ENCODE measurements at regions not wholly inside any gene's neighbourhood (a gene's known extent, or its start where the extent isn't known, plus 50 kb on each side); places are given as distances from the start of the nearest gene placed in this dataset.

GRCh38 chr10:64626924-64627323 lies 1105.7 kb downstream of the REEP3 start:
- DNase-seq = no peak
- Histone ChIP-seq H3K27me3 (no peaks in the 10 kb centered on the region), H3K4me3 (no peak overlapping the region), H3K9me3 (no peaks in the 10 kb centered on the region), H3K36me3 (replicated peaks in 1 of 2; ENCODE audit: insufficient read depth in 1 of 2, low read depth in 2 of 2) (no peaks in the 10 kb centered on the region), H3K27ac (no peak overlapping the region), H3K4me1 (no peaks in the 10 kb centered on the region)
- TF ChIP-seq POLR2A (IDR thresholded peaks at IDR 0.05) = no peak
- TF ChIP-seq CTCF (IDR thresholded peaks at IDR 0.05) = no peak
- ATAC-seq = no peak
- WGBS, 2 donors = 91 to 95% methylated on average over 1 of the region's 1 CpG
- intact Hi-C loops (cut with DNase I) = no loop called here

- no peaks in the 10 kb centered on the region for H3K27me3 ChIP-seq
- ATAC-seq = no peak
- TF ChIP-seq CTCF (IDR thresholded peaks at IDR 0.05) (no peak), POLR2A (IDR thresholded peaks at IDR 0.05) (no peak)
- no peak overlapping the region for H3K4me3 ChIP-seq
- no peaks in the 10 kb centered on the region for H3K9me3 ChIP-seq
- DNase-seq = no peak
- intact Hi-C loops (cut with DNase I) = no loop called here
- no peaks in the 10 kb centered on the region for H3K4me1 ChIP-seq
- H3K27ac ChIP-seq = no peak overlapping the region
- H3K36me3 ChIP-seq (replicated peaks in 1 of 2; ENCODE audit: insufficient read depth in 1 of 2, low read depth in 2 of 2) = no peaks in the 10 kb centered on the region
- 66 to 68% methylated on average over 3 of the region's 3 CpGs for WGBS, 2 donors
Measured at GRCh38 chr10:64630534-64630933, 1109.3 kb downstream of the REEP3 start.

- Histone ChIP-seq H3K36me3 (replicated peaks in 1 of 2; ENCODE audit: insufficient read depth in 1 of 2, low read depth in 2 of 2) (no peaks in the 10 kb centered on the region), H3K9me3 (no peaks in the 10 kb centered on the region), H3K4me1 (no peaks in the 10 kb centered on the region), H3K27ac (no peak overlapping the region), H3K27me3 (no peaks in the 10 kb centered on the region), H3K4me3 (no peak overlapping the region)
- DNase-seq (no peak), ATAC-seq (no peak)
- intact Hi-C loops (cut with DNase I) = no loop called here
- TF ChIP-seq POLR2A (IDR thresholded peaks at IDR 0.05) (no peak), CTCF (IDR thresholded peaks at IDR 0.05) (no peak)
Measured at GRCh38 chr10:64635906-64636305, 1114.7 kb downstream of the REEP3 start.

- H3K4me3 ChIP-seq = no peak overlapping the region
- H3K36me3 ChIP-seq (replicated peaks in 1 of 2; ENCODE audit: insufficient read depth in 1 of 2, low read depth in 2 of 2) = no peaks in the 10 kb centered on the region
- no peaks in the 10 kb centered on the region for H3K27me3 ChIP-seq
- TF ChIP-seq POLR2A (IDR thresholded peaks at IDR 0.05) (no peak), CTCF (IDR thresholded peaks at IDR 0.05) (no peak)
- no peaks in the 10 kb centered on the region for H3K4me1 ChIP-seq
- 87 to 98% methylated on average over 3 of the region's 3 CpGs for WGBS, 2 donors
- ATAC-seq (no peak), DNase-seq (no peak)
- intact Hi-C loops (cut with DNase I) = no loop called here
- H3K9me3 ChIP-seq = no peaks in the 10 kb centered on the region
- H3K27ac ChIP-seq = no peak overlapping the region
Measured at GRCh38 chr10:64636461-64636860, 1115.3 kb downstream of the REEP3 start.

- H3K4me1 ChIP-seq = no peaks in the 10 kb centered on the region
- H3K4me3 ChIP-seq = no peak overlapping the region
- no peaks in the 10 kb centered on the region for H3K27me3 ChIP-seq
- DNase-seq (no peak), ATAC-seq (no peak)
- no peak overlapping the region for H3K27ac ChIP-seq
- H3K9me3 ChIP-seq = no peaks in the 10 kb centered on the region
- no peak for TF ChIP-seq POLR2A (IDR thresholded peaks at IDR 0.05)
- TF ChIP-seq CTCF (IDR thresholded peaks at IDR 0.05) = no peak
- intact Hi-C loops (cut with DNase I) = no loop called here
- H3K36me3 ChIP-seq (replicated peaks in 1 of 2; ENCODE audit: insufficient read depth in 1 of 2, low read depth in 2 of 2) = no peaks in the 10 kb centered on the region
- 27 to 31% methylated on average over 1 of the region's 1 CpG for WGBS, 2 donors
Measured at GRCh38 chr10:64637939-64638338, 1116.7 kb downstream of the REEP3 start.

Measured in body of pancreas (tissue), 4 donors.